Cardiac fibroblast (primary cell): ENCODE measurements at regions not wholly inside any gene's neighbourhood (a gene's known extent, or its start where the extent isn't known, plus 50 kb on each side); places are given as distances from the start of the nearest gene placed in this dataset.
"Not testable (repeated sequence)": the region's sequence is repeated elsewhere in the genome, so short reads cannot be mapped to it uniquely, and the experiment has no call there.

Source experiments
- DNase-seq, 2 donors: peaks; one replicate each; pipeline versions ENCODE4 v3.0.0 to v3.0.0-alpha.2; 2010; ENCODE audit warnings: low read depth in 2 of 2
- H3K4me3 ChIP-seq, 2 donors: replicated peaks in 1 of 2; 1 replicate in 1 of 2; 2 replicates in 1 of 2; pipeline ENCODE4 v1.5.1; 2011; ENCODE audit warnings: low read depth in 2 of 2, low read length in 2 of 2, mild to moderate bottlenecking in 2 of 2, moderate library complexity in 1 of 2

DNA sequence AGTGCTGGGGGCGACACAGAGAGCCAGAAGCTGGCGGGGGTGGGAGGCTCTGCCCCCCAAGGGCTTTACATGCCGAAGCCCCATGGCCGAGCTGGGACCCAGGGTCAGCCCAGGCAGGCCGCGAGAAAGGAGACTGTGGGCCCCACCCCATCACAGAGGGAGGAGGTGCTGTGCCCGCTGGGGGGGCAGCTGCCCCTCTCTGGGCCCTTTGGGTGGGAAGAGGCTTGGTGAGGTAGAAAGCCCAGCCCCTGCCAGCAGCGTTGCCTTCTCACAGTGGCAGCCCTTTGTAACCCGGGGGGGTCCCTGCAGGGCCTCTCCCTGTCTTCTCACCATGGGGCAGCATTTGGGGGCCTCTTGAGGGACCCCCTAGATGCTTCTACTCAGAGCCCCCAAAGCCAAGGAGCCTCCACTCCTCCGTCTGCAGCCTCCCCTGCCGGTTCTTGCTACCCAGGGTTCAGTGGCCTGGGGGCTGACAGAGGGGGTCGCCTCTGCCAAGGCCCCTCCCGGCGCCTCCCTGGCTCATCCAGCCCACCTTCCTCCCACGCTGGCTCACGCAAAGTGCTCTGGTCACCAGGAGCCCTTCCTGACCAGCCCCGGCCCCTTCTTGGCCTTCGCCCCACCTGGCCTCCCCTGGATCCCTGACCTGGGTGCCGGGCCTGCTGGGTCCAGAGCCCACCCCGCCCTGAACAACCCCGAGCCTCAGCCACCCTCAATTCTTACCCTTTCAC lies 2967.9 kb downstream of the RPIA start:
- peak overlapping the region; percentile 47 to 48 for H3K4me3 ChIP-seq
- DNase-seq: not testable (repeated sequence)

DNA sequence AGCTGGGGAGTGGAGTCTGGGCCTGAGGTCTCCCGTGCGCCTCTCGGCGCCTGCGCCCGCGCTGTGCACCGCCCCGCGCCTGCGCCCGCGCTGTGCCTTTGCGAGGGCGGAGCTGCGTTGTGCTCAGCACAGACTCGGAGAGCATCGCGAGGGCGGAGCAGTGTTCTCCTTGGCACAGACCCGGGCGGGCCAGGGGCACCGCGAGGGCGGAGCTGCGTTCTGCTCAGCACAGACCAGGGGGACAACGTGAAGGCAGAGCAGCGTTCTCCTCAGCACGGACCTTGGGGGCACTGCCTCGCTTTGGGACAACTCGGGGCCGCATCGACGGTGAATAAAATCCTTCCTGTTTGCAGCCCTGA lies 2968.4 kb downstream of the RPIA start:
- DNase-seq: peak; percentile 13 to 39
- H3K4me3 ChIP-seq: peak overlapping the region; percentile 29 to 37

DNA sequence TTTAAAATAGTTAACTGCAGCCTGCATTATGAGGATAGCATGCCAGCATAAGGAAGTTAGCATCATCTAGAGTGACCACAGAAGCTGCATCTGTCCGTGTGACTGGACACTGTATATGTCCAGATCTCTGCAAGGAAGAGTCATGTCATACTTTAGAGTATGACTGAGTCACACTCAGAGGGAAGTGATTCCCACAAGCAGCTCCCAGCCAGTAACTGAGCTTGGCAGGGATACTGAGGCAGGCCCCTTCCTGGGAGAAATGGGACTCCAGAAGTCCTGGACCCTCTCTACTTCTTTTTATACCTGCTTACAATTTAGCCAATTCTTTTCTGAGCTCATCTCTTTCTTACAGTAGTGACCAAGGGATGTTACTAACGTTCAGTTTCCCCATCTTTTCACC lies 2975.9 kb downstream of the RPIA start:
- DNase-seq: peak in 1 of 2 donors; percentile 13
- not testable (repeated sequence) for H3K4me3 ChIP-seq

DNA sequence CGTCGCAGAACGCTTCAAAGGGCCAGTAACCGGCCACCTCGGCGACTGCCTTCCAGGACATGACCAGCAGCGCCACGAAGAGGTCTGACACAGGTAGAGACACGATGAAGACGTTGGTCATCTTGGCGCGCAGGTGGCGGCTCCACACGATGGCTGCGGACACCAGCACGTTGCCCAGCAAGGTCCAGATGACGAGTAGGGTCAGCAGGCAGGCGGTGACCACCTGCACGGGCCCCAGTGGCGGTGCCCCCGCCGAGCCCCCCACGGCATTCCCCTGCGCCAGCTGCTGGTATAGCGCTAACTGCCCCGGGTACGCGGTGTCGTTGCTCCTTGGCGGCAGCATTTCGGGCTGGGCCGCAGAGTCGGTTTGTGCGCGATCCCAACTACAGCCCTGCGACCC lies 2994.1 kb downstream of the RPIA start:
- H3K4me3 ChIP-seq, DNase-seq: not testable (repeated sequence)

DNA sequence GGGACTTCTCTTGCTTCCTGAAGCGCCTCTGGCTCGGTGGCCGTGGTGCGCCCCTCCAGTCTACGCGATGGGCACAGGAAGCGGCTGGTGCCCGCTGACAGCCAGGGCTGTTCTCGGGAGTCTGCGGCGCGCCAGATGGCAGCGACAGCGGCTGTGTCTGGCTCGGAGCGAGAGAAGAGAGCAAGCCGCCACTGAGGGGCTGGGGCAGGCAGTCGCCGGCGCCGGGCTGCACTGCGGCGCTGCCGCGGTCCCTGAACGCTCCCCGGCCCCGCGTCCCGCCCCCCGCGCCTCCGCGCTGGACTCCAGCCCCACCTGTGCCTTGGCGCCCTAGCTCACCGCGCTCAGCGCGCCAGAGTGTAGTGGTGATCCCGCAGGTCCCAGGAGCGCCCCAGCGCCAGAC lies 2994.6 kb downstream of the RPIA start:
- not testable (repeated sequence) for DNase-seq, H3K4me3 ChIP-seq
